ENCODE measurements at regions not wholly inside any gene's neighbourhood (a gene's known extent, or its start where the extent isn't known, plus 50 kb on each side); places are given as distances from the start of the nearest gene placed in this dataset.
"Not testable (repeated sequence)": the region's sequence is repeated elsewhere in the genome, so short reads cannot be mapped to it uniquely, and the experiment has no call there.

- Histone ChIP-seq H3K4me1 (ENCODE audit: insufficient read depth, low read length) (no peaks in the 10 kb centered on the region), H3K4me3 (ENCODE audit: low read length) (no peak overlapping the region), H3K27me3 (ENCODE audit: insufficient read depth, low read length) (no peaks in the 10 kb centered on the region)
Measured at GRCh38 chr21:34227386-34227852, 136.4 kb upstream of the KCNE2 start.

GRCh38 chr21:34228792-34229191, 135.0 kb upstream of the KCNE2 start:
- H3K4me3 ChIP-seq (ENCODE audit: low read length), result no peak overlapping the region
- H3K36me3 ChIP-seq (ENCODE audit: insufficient read depth, low read length), result no peaks in the 10 kb centered on the region
- H3K4me1 ChIP-seq (ENCODE audit: insufficient read depth, low read length), result no peaks in the 10 kb centered on the region
- H3K9me3 ChIP-seq (ENCODE audit: low read length), result no peaks in the 10 kb centered on the region
- no peak overlapping the region for H2AFZ ChIP-seq (ENCODE audit: low read depth, low read length)
- no peaks in the 10 kb centered on the region for H3K27me3 ChIP-seq (ENCODE audit: insufficient read depth, low read length)

More at GRCh38 chr21:34227386-34227852, 136.4 kb upstream of the KCNE2 start:
- Histone ChIP-seq H3K36me3 (ENCODE audit: insufficient read depth, low read length) (no peaks in the 10 kb centered on the region), H3K9me3 (ENCODE audit: low read length) (no peaks in the 10 kb centered on the region), H2AFZ (ENCODE audit: low read depth, low read length) (no peak overlapping the region)

- Histone ChIP-seq H3K27me3 (ENCODE audit: insufficient read depth, low read length) (no peaks in the 10 kb centered on the region), H3K4me3 (ENCODE audit: low read length) (no peak overlapping the region), H3K4me1 (ENCODE audit: insufficient read depth, low read length) (no peaks in the 10 kb centered on the region), H3K36me3 (ENCODE audit: insufficient read depth, low read length) (no peaks in the 10 kb centered on the region), H2AFZ (ENCODE audit: low read depth, low read length) (no peak overlapping the region), H3K9me3 (ENCODE audit: low read length) (no peaks in the 10 kb centered on the region)
Measured at GRCh38 chr21:34229353-34229752, 134.5 kb upstream of the KCNE2 start.

- not testable (repeated sequence) for H3K9me3 ChIP-seq (ENCODE audit: low read length); H3K36me3 ChIP-seq (ENCODE audit: insufficient read depth, low read length); H3K27me3 ChIP-seq (ENCODE audit: insufficient read depth, low read length); H3K4me1 ChIP-seq (ENCODE audit: insufficient read depth, low read length); H2AFZ ChIP-seq (ENCODE audit: low read depth, low read length); H3K4me3 ChIP-seq (ENCODE audit: low read length)
Measured at GRCh38 chr21:34233741-34234140, 130.1 kb upstream of the KCNE2 start.

- Histone ChIP-seq H3K9me3 (ENCODE audit: low read length) (no peaks in the 10 kb centered on the region), H2AFZ (ENCODE audit: low read depth, low read length) (no peak overlapping the region), H3K27me3 (ENCODE audit: insufficient read depth, low read length) (no peaks in the 10 kb centered on the region), H3K4me1 (ENCODE audit: insufficient read depth, low read length) (no peaks in the 10 kb centered on the region), H3K4me3 (ENCODE audit: low read length) (no peak overlapping the region), H3K36me3 (ENCODE audit: insufficient read depth, low read length) (no peaks in the 10 kb centered on the region)
Measured at GRCh38 chr21:34235514-34235913, 128.3 kb upstream of the KCNE2 start.

- Histone ChIP-seq H3K36me3 (ENCODE audit: insufficient read depth, low read length) (no peaks in the 10 kb centered on the region), H2AFZ (ENCODE audit: low read depth, low read length) (no peak overlapping the region), H3K4me1 (ENCODE audit: insufficient read depth, low read length) (no peaks in the 10 kb centered on the region), H3K27me3 (ENCODE audit: insufficient read depth, low read length) (no peaks in the 10 kb centered on the region), H3K9me3 (ENCODE audit: low read length) (no peaks in the 10 kb centered on the region), H3K4me3 (ENCODE audit: low read length) (no peak overlapping the region)
Measured at GRCh38 chr21:34242973-34243372, 120.8 kb upstream of the KCNE2 start.

GRCh38 chr21:34243562-34243961, 120.2 kb upstream of the KCNE2 start:
- Histone ChIP-seq H3K4me3 (ENCODE audit: low read length) (no peak overlapping the region), H3K36me3 (ENCODE audit: insufficient read depth, low read length) (no peaks in the 10 kb centered on the region), H3K9me3 (ENCODE audit: low read length) (no peaks in the 10 kb centered on the region), H2AFZ (ENCODE audit: low read depth, low read length) (no peak overlapping the region), H3K27me3 (ENCODE audit: insufficient read depth, low read length) (no peaks in the 10 kb centered on the region), H3K4me1 (ENCODE audit: insufficient read depth, low read length) (no peaks in the 10 kb centered on the region)

- Histone ChIP-seq H2AFZ (ENCODE audit: low read depth, low read length) (no peak overlapping the region), H3K36me3 (ENCODE audit: insufficient read depth, low read length) (no peaks in the 10 kb centered on the region), H3K27me3 (ENCODE audit: insufficient read depth, low read length) (no peaks in the 10 kb centered on the region), H3K4me3 (ENCODE audit: low read length) (no peak overlapping the region), H3K9me3 (ENCODE audit: low read length) (peaks cover 3% of the 10 kb centered on the region), H3K4me1 (ENCODE audit: insufficient read depth, low read length) (no peaks in the 10 kb centered on the region)
Measured at GRCh38 chr21:34252751-34253150, 111.1 kb upstream of the KCNE2 start.

- H3K4me1 ChIP-seq (ENCODE audit: insufficient read depth, low read length), result no peaks in the 10 kb centered on the region
Measured at GRCh38 chr21:34255073-34255472, 108.7 kb upstream of the KCNE2 start.

GRCh38 chr21:34260277-34261008, 103.4 kb upstream of the KCNE2 start:
- H3K27me3 ChIP-seq (ENCODE audit: insufficient read depth, low read length), result no peaks in the 10 kb centered on the region

More at GRCh38 chr21:34255073-34255472, 108.7 kb upstream of the KCNE2 start:
- H3K4me3 ChIP-seq (ENCODE audit: low read length), result no peak overlapping the region
- H3K9me3 ChIP-seq (ENCODE audit: low read length), result peaks cover 3% of the 10 kb centered on the region
- H3K36me3 ChIP-seq (ENCODE audit: insufficient read depth, low read length), result no peaks in the 10 kb centered on the region
- no peak overlapping the region for H2AFZ ChIP-seq (ENCODE audit: low read depth, low read length)
- no peaks in the 10 kb centered on the region for H3K27me3 ChIP-seq (ENCODE audit: insufficient read depth, low read length)

GRCh38 chr21:34261841-34262468, 101.9 kb upstream of the KCNE2 start:
- Histone ChIP-seq H3K9me3 (ENCODE audit: low read length) (no peaks in the 10 kb centered on the region), H3K4me3 (ENCODE audit: low read length) (no peak overlapping the region), H3K36me3 (ENCODE audit: insufficient read depth, low read length) (no peaks in the 10 kb centered on the region), H3K4me1 (ENCODE audit: insufficient read depth, low read length) (no peaks in the 10 kb centered on the region), H3K27me3 (ENCODE audit: insufficient read depth, low read length) (no peaks in the 10 kb centered on the region), H2AFZ (ENCODE audit: low read depth, low read length) (no peak overlapping the region)

More at GRCh38 chr21:34260277-34261008, 103.4 kb upstream of the KCNE2 start:
- no peaks in the 10 kb centered on the region for H3K4me1 ChIP-seq (ENCODE audit: insufficient read depth, low read length)
- H3K4me3 ChIP-seq (ENCODE audit: low read length), result no peak overlapping the region
- H3K9me3 ChIP-seq (ENCODE audit: low read length), result peaks cover under 1% of the 10 kb centered on the region
- no peak overlapping the region for H2AFZ ChIP-seq (ENCODE audit: low read depth, low read length)
- no peaks in the 10 kb centered on the region for H3K36me3 ChIP-seq (ENCODE audit: insufficient read depth, low read length)

GRCh38 chr21:34262469-34262845, 101.3 kb upstream of the KCNE2 start:
- H2AFZ ChIP-seq (ENCODE audit: low read depth, low read length), result no peak overlapping the region
- no peaks in the 10 kb centered on the region for H3K4me1 ChIP-seq (ENCODE audit: insufficient read depth, low read length)
- no peaks in the 10 kb centered on the region for H3K36me3 ChIP-seq (ENCODE audit: insufficient read depth, low read length)
- H3K9me3 ChIP-seq (ENCODE audit: low read length), result no peaks in the 10 kb centered on the region
- H3K27me3 ChIP-seq (ENCODE audit: insufficient read depth, low read length), result no peaks in the 10 kb centered on the region
- no peak overlapping the region for H3K4me3 ChIP-seq (ENCODE audit: low read length)

GRCh38 chr21:34263629-34264028, 100.2 kb upstream of the KCNE2 start:
- no peaks in the 10 kb centered on the region for H3K27me3 ChIP-seq (ENCODE audit: insufficient read depth, low read length)
- H3K4me3 ChIP-seq (ENCODE audit: low read length), result no peak overlapping the region
- no peaks in the 10 kb centered on the region for H3K9me3 ChIP-seq (ENCODE audit: low read length)
- no peaks in the 10 kb centered on the region for H3K4me1 ChIP-seq (ENCODE audit: insufficient read depth, low read length)
- no peaks in the 10 kb centered on the region for H3K36me3 ChIP-seq (ENCODE audit: insufficient read depth, low read length)
- no peak overlapping the region for H2AFZ ChIP-seq (ENCODE audit: low read depth, low read length)

Measured in neuron (in vitro differentiated cells).